CD14-positive monocyte (primary cell): ENCODE measurements at regions not wholly inside any gene's neighbourhood (a gene's known extent, or its start where the extent isn't known, plus 50 kb on each side); places are given as distances from the start of the nearest gene placed in this dataset.
A peak's percentile ranks its signal among the peaks of the same experiment; 100 is the strongest.

Experiments used
- DNase-seq, 3 donors: peaks; one replicate each; pipeline ENCODE4 v3.0.0-alpha.2; 2011 to 2022
- H2AFZ ChIP-seq: 2 replicates; pipeline ENCODE4 v1.6.0; 2012; ENCODE audit warnings: mild to moderate bottlenecking, low read depth, low read length, inconsistent platforms; ENCODE audit not compliant: insufficient read depth, poor library complexity, severe bottlenecking
- H3K27ac ChIP-seq, 2 donors: 1 replicate in 1 of 2; 2 replicates in 1 of 2; pipeline ENCODE4 v1.5.1; 2012 to 2013; ENCODE audit warnings: low read length in 2 of 2, control low read depth in 1 of 2, inconsistent platforms in 1 of 2, low read depth in 1 of 2, mild to moderate bottlenecking in 1 of 2
- H3K27me3 ChIP-seq, 2 donors: one replicate each; pipeline versions ENCODE4 v1.6.0 to v1.6.1; 2011 to 2013; ENCODE audit warnings: low read length in 2 of 2; ENCODE audit not compliant: control insufficient read depth in 2 of 2, insufficient read depth in 2 of 2
- H3K36me3 ChIP-seq, 2 donors: replicated peaks in 1 of 2; 1 replicate in 1 of 2; 2 replicates in 1 of 2; pipeline versions ENCODE4 v1.5.1 to v1.6.1; 2012 to 2013; ENCODE audit warnings: low read length in 2 of 2, control low read depth in 1 of 2, inconsistent platforms in 1 of 2, mild to moderate bottlenecking in 1 of 2; ENCODE audit not compliant: insufficient read depth in 2 of 2, control insufficient read depth in 1 of 2
- H3K4me1 ChIP-seq, 2 donors: 1 replicate in 1 of 2; 2 replicates in 1 of 2; pipeline versions ENCODE4 v1.5.1 to v1.6.1; 2012 to 2013; ENCODE audit warnings: low read length in 2 of 2, control low read depth in 1 of 2, inconsistent platforms in 1 of 2, mild to moderate bottlenecking in 1 of 2, moderate library complexity in 1 of 2; ENCODE audit not compliant: insufficient read depth in 2 of 2, control insufficient read depth in 1 of 2
- H3K4me2 ChIP-seq: replicated peaks from 2 replicates; pipeline ENCODE3; 2012; ENCODE audit warnings: low read length, moderate library complexity, mild to moderate bottlenecking; ENCODE audit not compliant: poor library complexity, severe bottlenecking; ENCODE audit errors: extremely low read depth
- H3K4me3 ChIP-seq, 3 experiments: fragments of 200-600 bp in 1 of 3; sonication (generic) in 1 of 3; replicated peaks in 1 of 3; 1 replicate in 2 of 3; 2 replicates in 1 of 3; pipeline ENCODE4 v1.5.1; 2011 to 2013; ENCODE audit warnings: low read length in 3 of 3, mild to moderate bottlenecking in 3 of 3, control low read depth in 2 of 3, low read depth in 2 of 3, inconsistent platforms in 1 of 3, moderate library complexity in 1 of 3
- H3K79me2 ChIP-seq: 2 replicates; pipeline ENCODE4 v1.6.0; 2012; ENCODE audit warnings: mild to moderate bottlenecking, control low read depth, inconsistent platforms, low read length, moderate library complexity; ENCODE audit not compliant: insufficient read depth
- H3K9ac ChIP-seq: 2 replicates; pipeline ENCODE4 v1.6.0; 2017; ENCODE audit warnings: low read length, mild to moderate bottlenecking; ENCODE audit not compliant: insufficient read depth, poor library complexity, severe bottlenecking
- H3K9me3 ChIP-seq, 2 donors: replicated peaks in 1 of 2; 1 replicate in 1 of 2; 2 replicates in 1 of 2; pipeline versions ENCODE4 v1.5.1 to v1.6.1; 2012 to 2013; ENCODE audit warnings: low read length in 2 of 2, control low read depth in 1 of 2; ENCODE audit not compliant: control insufficient read depth in 1 of 2, insufficient read depth in 1 of 2
- H4K20me1 ChIP-seq: 2 replicates; pipeline ENCODE4 v1.6.0; 2012; ENCODE audit warnings: mild to moderate bottlenecking, low read length, control low read depth, moderate library complexity; ENCODE audit not compliant: insufficient read depth
- H3K27ac Mint-ChIP-seq, 7 donors: one replicate each; pipeline ENCODE4 v1.8.0; 2020; ENCODE audit warnings: mild to moderate bottlenecking in 7 of 7, mixed read lengths in 7 of 7, moderate library complexity in 6 of 7, inconsistent platforms in 2 of 7
- H3K27me3 Mint-ChIP-seq, 3 donors: one replicate each; pipeline ENCODE4 v1.8.0; 2021 to 2022; ENCODE audit warnings: low read depth in 3 of 3, mild to moderate bottlenecking in 3 of 3, mixed read lengths in 3 of 3, moderate library complexity in 3 of 3, inconsistent platforms in 1 of 3
- H3K36me3 Mint-ChIP-seq, 2 donors: one replicate each; pipeline ENCODE4 v1.8.0; 2020; ENCODE audit warnings: mixed read lengths in 2 of 2, inconsistent platforms in 1 of 2, mild to moderate bottlenecking in 1 of 2
- H3K4me1 Mint-ChIP-seq: one replicate; pipeline ENCODE4 v1.8.0; 2020; ENCODE audit warnings: mild to moderate bottlenecking, mixed read lengths
- H3K4me3 Mint-ChIP-seq, 2 donors: one replicate each; pipeline ENCODE4 v1.8.0; 2020; ENCODE audit warnings: mild to moderate bottlenecking in 2 of 2, mixed read lengths in 2 of 2, moderate library complexity in 1 of 2
- H3K9me3 Mint-ChIP-seq, 7 donors: one replicate each; pipeline ENCODE4 v1.8.0; 2020 to 2022; ENCODE audit warnings: mixed read lengths in 7 of 7, mild to moderate bottlenecking in 6 of 7, moderate library complexity in 6 of 7, inconsistent platforms in 2 of 7
- WGBS: methylation state at CpG from one replicate; pipeline ENCODE4 v1.1.5; 2013; ENCODE audit warnings: missing lambda C conversion rate; ENCODE audit not compliant: insufficient coverage; 5-methylcytosine and 5-hydroxymethylcytosine counted together
- intact Hi-C, 2 donors: fragments of 100-400 bp; cut with micrococcal nuclease; formaldehyde crosslinking; loops; one replicate each; pipeline versions ENCODE4 v1.15.0 to v1.15.1; 2023
- TF ChIP-seq, protein P1 (sequence below): fragments of 200-600 bp; IDR thresholded peaks from one replicate; pipeline ENCODE4 v1.8.0; 2022; ENCODE audit warnings: antibody characterized with exemption, mild to moderate bottlenecking

GRCh38 chr21:39104911-39105310 lies 78.3 kb downstream of the PSMG1 start:
- TF ChIP-seq, protein P1, sequence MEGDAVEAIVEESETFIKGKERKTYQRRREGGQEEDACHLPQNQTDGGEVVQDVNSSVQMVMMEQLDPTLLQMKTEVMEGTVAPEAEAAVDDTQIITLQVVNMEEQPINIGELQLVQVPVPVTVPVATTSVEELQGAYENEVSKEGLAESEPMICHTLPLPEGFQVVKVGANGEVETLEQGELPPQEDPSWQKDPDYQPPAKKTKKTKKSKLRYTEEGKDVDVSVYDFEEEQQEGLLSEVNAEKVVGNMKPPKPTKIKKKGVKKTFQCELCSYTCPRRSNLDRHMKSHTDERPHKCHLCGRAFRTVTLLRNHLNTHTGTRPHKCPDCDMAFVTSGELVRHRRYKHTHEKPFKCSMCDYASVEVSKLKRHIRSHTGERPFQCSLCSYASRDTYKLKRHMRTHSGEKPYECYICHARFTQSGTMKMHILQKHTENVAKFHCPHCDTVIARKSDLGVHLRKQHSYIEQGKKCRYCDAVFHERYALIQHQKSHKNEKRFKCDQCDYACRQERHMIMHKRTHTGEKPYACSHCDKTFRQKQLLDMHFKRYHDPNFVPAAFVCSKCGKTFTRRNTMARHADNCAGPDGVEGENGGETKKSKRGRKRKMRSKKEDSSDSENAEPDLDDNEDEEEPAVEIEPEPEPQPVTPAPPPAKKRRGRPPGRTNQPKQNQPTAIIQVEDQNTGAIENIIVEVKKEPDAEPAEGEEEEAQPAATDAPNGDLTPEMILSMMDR: no peak
- no peaks in the 10 kb centered on the region for H3K9me3 ChIP-seq
- Mint-ChIP-seq H3K9me3 (peaks cover 0 to 4% (median 0%) of the 10 kb centered on the region in 7 donors), H3K27me3 (peaks cover 0 to 2% (median 2%) of the 10 kb centered on the region in 3 donors), H3K4me3 (peak overlapping the region in 1 of 2 donors; percentile 72), H3K4me1 (peaks cover 65% of the 10 kb centered on the region), H3K36me3 (peaks cover 0 to 3% of the 10 kb centered on the region in 2 donors), H3K27ac (peak overlapping the region; percentile 91 to 97 (median 94))
- peak overlapping the region; percentile 66 for H3K4me2 ChIP-seq
- H3K4me1 ChIP-seq: peaks cover 57 to 58% of the 10 kb centered on the region in 2 donors
- no peaks in the 10 kb centered on the region for H3K36me3 ChIP-seq
- peak overlapping the region; percentile 65 to 87 for H3K27ac ChIP-seq
- H4K20me1 ChIP-seq: no peaks in the 10 kb centered on the region
- peak in 2 of 3 donors; percentile 28 to 44 for DNase-seq
- H3K79me2 ChIP-seq: no peaks in the 10 kb centered on the region
- no peaks in the 10 kb centered on the region for H3K27me3 ChIP-seq
- H2AFZ ChIP-seq: peak overlapping the region; percentile 41
- intact Hi-C loops: no loop called here
- H3K9ac ChIP-seq: peak overlapping the region; percentile 16
- H3K4me3 ChIP-seq: peak overlapping the region in 2 of 3 experiments; percentile 18 to 59
- WGBS: 29% methylated on average over 1 of the region's 4 CpGs

DNA sequence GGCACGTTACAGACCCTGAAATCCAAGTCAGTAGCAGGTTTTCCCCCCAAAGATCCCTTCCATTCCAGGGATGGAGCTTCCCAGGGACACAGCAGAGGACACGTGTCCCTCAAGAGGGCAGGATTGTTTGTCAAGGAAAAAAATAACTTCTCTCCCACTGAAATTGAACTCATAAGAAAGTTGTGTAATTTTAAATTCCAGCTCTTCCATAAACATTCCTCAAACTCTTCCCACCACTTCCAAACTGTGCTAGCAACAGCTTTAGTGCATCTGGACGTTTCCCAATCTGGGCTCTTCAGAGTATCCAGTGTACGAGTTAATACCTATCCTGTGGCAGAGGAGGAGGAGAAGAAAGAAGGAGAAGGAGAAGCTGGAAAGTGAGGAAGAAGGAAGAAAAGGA lies 79.6 kb downstream of the PSMG1 start:
- H3K27ac ChIP-seq: peak overlapping the region in 1 of 2 donors; percentile 87

More for the DNA sequence above, 79.6 kb downstream of the PSMG1 start:
- no peaks in the 10 kb centered on the region for H3K27me3 ChIP-seq
- TF ChIP-seq, protein P1: no peak
- WGBS: 90% methylated on average over 2 of the region's 4 CpGs
- peaks cover 0 to 2% (median 2%) of the 10 kb centered on the region in 3 donors for H3K27me3 Mint-ChIP-seq
- intact Hi-C loops: no loop called here
- peaks cover 0 to 3% of the 10 kb centered on the region in 2 donors for H3K36me3 Mint-ChIP-seq
- H3K9me3 Mint-ChIP-seq: peaks cover 0 to 4% (median 0%) of the 10 kb centered on the region in 7 donors
- peak overlapping the region in 1 of 3 experiments; percentile 59 for H3K4me3 ChIP-seq
- H3K9me3 ChIP-seq: no peaks in the 10 kb centered on the region
- H3K4me2 ChIP-seq: peak overlapping the region; percentile 66
- H3K9ac ChIP-seq: no peak overlapping the region
- DNase-seq: no peak
- no peaks in the 10 kb centered on the region for H3K79me2 ChIP-seq
- peaks cover 60% of the 10 kb centered on the region for H3K4me1 Mint-ChIP-seq
- peak overlapping the region; percentile 91 to 97 (median 94) for H3K27ac Mint-ChIP-seq
- peaks cover 53 to 54% of the 10 kb centered on the region in 2 donors for H3K4me1 ChIP-seq
- no peaks in the 10 kb centered on the region for H4K20me1 ChIP-seq
- no peak overlapping the region for H3K4me3 Mint-ChIP-seq
- no peaks in the 10 kb centered on the region for H3K36me3 ChIP-seq
- H2AFZ ChIP-seq: no peak overlapping the region
